Peyer's patch (tissue), 4 donors: ENCODE measurements at regions not wholly inside any gene's neighbourhood (a gene's known extent, or its start where the extent isn't known, plus 50 kb on each side); places are given as distances from the start of the nearest gene placed in this dataset.

Experiments used
- CTCF ChIP-seq, 6 experiments: fragments of 450-650 bp in 4 of 6; fragments of 200-600 bp in 2 of 6; sonication (generic) in 1 of 6; IDR thresholded peaks; one replicate each; pipeline ENCODE4 v1.5.1; 2017 to 2019; ENCODE audit warnings: antibody characterized with exemption in 6 of 6, mild to moderate bottlenecking in 3 of 6, moderate library complexity in 1 of 6
- POLR2A ChIP-seq, 2 donors: fragments of 450-650 bp; IDR thresholded peaks; one replicate each; pipeline ENCODE4 v1.5.1; 2017; ENCODE audit warnings: antibody characterized with exemption in 2 of 2, mild to moderate bottlenecking in 2 of 2, moderate library complexity in 2 of 2

DNA sequence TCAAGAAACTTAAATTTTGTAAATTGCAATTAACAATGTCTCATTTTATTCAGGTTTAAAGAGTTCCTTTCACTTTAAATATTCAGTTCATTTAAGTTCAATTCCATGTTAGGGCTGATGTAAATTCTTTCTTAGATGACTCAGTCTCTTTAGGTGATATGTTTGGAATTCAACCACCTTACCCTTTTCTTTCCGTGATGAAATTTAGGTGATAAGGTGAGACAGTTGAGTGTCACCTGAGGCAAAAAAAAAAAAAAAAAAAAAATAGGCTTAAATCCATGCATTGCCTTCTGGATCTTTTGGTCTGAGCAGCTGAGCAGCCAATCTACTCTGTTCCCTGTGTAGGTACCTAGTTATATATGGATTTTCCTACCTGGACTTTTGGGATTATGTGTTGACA lies 299.5 kb downstream of the DAD1 start:
- TF ChIP-seq CTCF (IDR thresholded peaks at IDR 0.05) (no peak), POLR2A (IDR thresholded peaks at IDR 0.05) (no peak)
